Body of pancreas (tissue), 4 donors: ENCODE measurements at regions not wholly inside any gene's neighbourhood (a gene's known extent, or its start where the extent isn't known, plus 50 kb on each side); places are given as distances from the start of the nearest gene placed in this dataset.

ENCODE experiments used
- POLR2A ChIP-seq, 3 donors: fragments of 450-650 bp; IDR thresholded peaks; one replicate each; pipeline ENCODE4 v1.6.1; 2016; ENCODE audit warnings: antibody characterized with exemption in 3 of 3, mild to moderate bottlenecking in 2 of 3
- TF ChIP-seq, protein P1 (sequence below), 7 experiments: fragments of 450-650 bp in 4 of 7; fragments of 200-600 bp in 3 of 7; sonication (generic) in 3 of 7; IDR thresholded peaks; one replicate each; pipeline ENCODE4 v1.5.1; 2016 to 2019; ENCODE audit warnings: antibody characterized with exemption in 7 of 7

DNA sequence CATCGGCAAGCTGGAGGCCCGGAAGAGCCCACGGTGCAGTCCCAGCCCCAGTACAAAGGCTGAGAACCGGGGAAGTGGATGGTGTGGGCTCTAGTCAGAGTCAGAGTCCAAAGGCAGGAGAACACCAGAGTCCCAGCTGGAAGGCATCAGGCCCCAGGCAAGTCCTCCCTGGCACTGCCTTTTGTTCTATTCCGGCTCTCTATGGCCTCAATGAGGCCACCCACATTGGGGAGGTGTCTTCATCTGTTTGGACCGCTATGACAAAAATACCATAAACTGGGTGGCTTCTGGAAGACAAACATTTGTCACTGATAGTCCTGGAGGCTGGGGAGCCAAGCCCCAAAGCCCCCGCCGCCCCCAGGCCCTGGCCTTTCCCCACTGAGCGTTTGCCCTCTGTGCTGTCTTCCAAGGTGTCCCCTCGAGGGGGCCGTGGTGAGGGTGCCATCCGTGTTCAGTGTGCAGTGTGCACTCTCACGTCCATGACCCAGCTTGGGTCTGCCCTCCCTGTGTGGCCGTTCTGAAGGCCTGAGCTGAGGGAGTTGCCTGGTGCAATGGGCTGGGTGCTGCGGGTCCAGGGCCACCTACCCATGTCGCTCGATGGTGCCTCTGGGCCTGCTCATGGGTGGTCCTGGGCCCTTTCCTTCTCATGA, 99.1 kb upstream of the PPP1R26 start:
- TF ChIP-seq, protein P1, sequence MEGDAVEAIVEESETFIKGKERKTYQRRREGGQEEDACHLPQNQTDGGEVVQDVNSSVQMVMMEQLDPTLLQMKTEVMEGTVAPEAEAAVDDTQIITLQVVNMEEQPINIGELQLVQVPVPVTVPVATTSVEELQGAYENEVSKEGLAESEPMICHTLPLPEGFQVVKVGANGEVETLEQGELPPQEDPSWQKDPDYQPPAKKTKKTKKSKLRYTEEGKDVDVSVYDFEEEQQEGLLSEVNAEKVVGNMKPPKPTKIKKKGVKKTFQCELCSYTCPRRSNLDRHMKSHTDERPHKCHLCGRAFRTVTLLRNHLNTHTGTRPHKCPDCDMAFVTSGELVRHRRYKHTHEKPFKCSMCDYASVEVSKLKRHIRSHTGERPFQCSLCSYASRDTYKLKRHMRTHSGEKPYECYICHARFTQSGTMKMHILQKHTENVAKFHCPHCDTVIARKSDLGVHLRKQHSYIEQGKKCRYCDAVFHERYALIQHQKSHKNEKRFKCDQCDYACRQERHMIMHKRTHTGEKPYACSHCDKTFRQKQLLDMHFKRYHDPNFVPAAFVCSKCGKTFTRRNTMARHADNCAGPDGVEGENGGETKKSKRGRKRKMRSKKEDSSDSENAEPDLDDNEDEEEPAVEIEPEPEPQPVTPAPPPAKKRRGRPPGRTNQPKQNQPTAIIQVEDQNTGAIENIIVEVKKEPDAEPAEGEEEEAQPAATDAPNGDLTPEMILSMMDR (IDR thresholded peaks at IDR 0.05) = no peak
- TF ChIP-seq POLR2A (IDR thresholded peaks at IDR 0.05) = no peak
